ENCODE measurements at regions not wholly inside any gene's neighbourhood (a gene's known extent, or its start where the extent isn't known, plus 50 kb on each side); places are given as distances from the start of the nearest gene placed in this dataset.

DNA sequence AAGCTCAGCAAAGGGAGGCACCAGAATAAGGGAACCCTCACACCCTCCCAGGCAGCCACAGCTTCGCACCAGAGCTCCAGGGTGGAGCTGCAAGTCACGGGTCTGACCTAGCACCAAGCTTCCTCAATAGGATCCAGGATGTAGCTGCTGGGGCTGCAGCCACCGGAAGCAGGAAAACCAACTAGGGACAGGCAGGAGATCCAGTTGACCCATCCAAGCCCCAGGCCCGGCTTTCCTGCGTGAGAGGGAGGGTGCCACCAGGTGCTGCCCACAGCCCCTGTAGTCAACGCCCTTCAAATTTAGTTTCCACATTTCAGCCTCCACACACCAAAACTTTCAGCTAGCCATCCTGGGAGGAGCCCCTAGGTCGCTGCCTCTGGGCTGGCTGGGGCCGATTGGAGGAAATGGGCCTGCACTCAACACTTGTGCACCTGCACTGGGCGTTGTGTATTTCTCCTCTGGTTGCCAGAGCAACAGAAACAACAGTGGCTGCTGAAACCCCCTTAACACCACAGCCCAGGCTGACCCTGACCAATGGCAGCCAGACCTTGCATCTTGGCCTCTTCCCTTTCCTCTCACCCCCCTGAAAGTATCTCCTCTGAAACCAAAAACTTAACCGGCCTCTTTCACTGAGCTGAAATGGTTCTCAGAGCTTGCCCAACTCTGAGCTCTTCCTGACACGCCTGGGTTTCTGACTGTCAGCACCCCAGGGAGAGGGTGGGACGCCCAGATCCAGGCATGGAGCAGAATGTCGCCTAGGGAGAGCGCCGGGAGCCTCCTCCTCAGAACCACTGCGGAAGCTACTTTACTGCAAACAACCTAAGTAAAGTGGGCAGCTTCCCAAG is 226.5 kb upstream of the MAP3K1 start:
- no peak overlapping the region for H3K4me3 ChIP-seq (replicated peaks in 1 of 4; ENCODE audit: control extremely low read depth in 1 of 4, insufficient read depth in 1 of 4, low read depth in 3 of 4, low read length in 4 of 4)
- no peaks in the 10 kb centered on the region for H4K20me1 ChIP-seq (ENCODE audit: control insufficient read depth, extremely low read depth, insufficient read depth, low read length)
- no peaks in the 10 kb centered on the region for H3K9me3 ChIP-seq (ENCODE audit: control insufficient read depth, insufficient read depth, low read depth, low read length)
- no peak overlapping the region for H2AFZ ChIP-seq (ENCODE audit: low read length)
- H3K27me3 ChIP-seq (ENCODE audit: control insufficient read depth, insufficient read depth, low read length), result peaks cover 5% of the 10 kb centered on the region
- H3K36me3 ChIP-seq (ENCODE audit: control insufficient read depth, insufficient read depth, low read length), result no peaks in the 10 kb centered on the region
- no peaks in the 10 kb centered on the region for H3K79me2 ChIP-seq (ENCODE audit: control insufficient read depth, insufficient read depth, low read length)
- no peak overlapping the region for H3K4me2 ChIP-seq (ENCODE audit: extremely low read depth, insufficient read depth, low read length)
- no peak overlapping the region for H3K9ac ChIP-seq (ENCODE audit: insufficient read depth, low read length)
- H3K4me1 ChIP-seq (ENCODE audit: control insufficient read depth, extremely low read depth, insufficient read depth, low read length), result peaks cover 3% of the 10 kb centered on the region
- no peak overlapping the region for H3K27ac ChIP-seq (ENCODE audit: insufficient read depth, low read length)
- DNase-seq (ENCODE audit: low read depth in 2 of 2), result no peak
- no peak for TF ChIP-seq EZH2 (IDR thresholded peaks at IDR 0.05; ENCODE audit: low read length, missing control alignments)
- TF ChIP-seq, protein P1, sequence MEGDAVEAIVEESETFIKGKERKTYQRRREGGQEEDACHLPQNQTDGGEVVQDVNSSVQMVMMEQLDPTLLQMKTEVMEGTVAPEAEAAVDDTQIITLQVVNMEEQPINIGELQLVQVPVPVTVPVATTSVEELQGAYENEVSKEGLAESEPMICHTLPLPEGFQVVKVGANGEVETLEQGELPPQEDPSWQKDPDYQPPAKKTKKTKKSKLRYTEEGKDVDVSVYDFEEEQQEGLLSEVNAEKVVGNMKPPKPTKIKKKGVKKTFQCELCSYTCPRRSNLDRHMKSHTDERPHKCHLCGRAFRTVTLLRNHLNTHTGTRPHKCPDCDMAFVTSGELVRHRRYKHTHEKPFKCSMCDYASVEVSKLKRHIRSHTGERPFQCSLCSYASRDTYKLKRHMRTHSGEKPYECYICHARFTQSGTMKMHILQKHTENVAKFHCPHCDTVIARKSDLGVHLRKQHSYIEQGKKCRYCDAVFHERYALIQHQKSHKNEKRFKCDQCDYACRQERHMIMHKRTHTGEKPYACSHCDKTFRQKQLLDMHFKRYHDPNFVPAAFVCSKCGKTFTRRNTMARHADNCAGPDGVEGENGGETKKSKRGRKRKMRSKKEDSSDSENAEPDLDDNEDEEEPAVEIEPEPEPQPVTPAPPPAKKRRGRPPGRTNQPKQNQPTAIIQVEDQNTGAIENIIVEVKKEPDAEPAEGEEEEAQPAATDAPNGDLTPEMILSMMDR (conservative IDR thresholded peaks at IDR 0.05 in 1 of 2, IDR thresholded peaks at IDR 0.05 in 1 of 2; ENCODE audit: low read depth in 1 of 2, low read length in 2 of 2), result no peak

DNA sequence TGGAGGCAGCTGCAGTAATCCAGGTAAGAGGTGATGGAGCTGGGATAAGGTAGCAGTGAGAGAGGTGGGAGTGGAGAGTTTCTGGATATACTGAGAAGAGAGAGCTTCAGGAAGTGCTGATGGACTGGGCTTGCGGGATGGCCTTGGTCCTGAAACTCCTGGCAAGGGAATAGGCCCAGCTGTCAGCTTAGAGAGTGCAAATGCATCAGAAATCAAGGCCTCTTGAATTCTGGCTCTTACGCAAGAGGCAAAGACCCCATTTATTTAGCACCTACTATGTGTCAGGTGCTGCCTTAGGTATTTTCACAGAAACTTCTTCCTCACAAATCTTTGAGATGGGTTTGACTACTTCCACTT is 227.2 kb upstream of the MAP3K1 start:
- peaks cover 5% of the 10 kb centered on the region for H3K27me3 ChIP-seq (ENCODE audit: control insufficient read depth, insufficient read depth, low read length)
- no peak overlapping the region for H3K4me3 ChIP-seq (replicated peaks in 1 of 4; ENCODE audit: control extremely low read depth in 1 of 4, insufficient read depth in 1 of 4, low read depth in 3 of 4, low read length in 4 of 4)
- H3K36me3 ChIP-seq (ENCODE audit: control insufficient read depth, insufficient read depth, low read length), result no peaks in the 10 kb centered on the region
- H4K20me1 ChIP-seq (ENCODE audit: control insufficient read depth, extremely low read depth, insufficient read depth, low read length), result no peaks in the 10 kb centered on the region
- TF ChIP-seq, protein P1 (conservative IDR thresholded peaks at IDR 0.05 in 1 of 2, IDR thresholded peaks at IDR 0.05 in 1 of 2; ENCODE audit: low read depth in 1 of 2, low read length in 2 of 2), result no peak
- TF ChIP-seq EZH2 (IDR thresholded peaks at IDR 0.05; ENCODE audit: low read length, missing control alignments), result no peak
- H3K4me1 ChIP-seq (ENCODE audit: control insufficient read depth, extremely low read depth, insufficient read depth, low read length), result peaks cover 3% of the 10 kb centered on the region
- H3K27ac ChIP-seq (ENCODE audit: insufficient read depth, low read length), result no peak overlapping the region
- H2AFZ ChIP-seq (ENCODE audit: low read length), result no peak overlapping the region
- H3K9ac ChIP-seq (ENCODE audit: insufficient read depth, low read length), result no peak overlapping the region
- no peaks in the 10 kb centered on the region for H3K9me3 ChIP-seq (ENCODE audit: control insufficient read depth, insufficient read depth, low read depth, low read length)
- H3K4me2 ChIP-seq (ENCODE audit: extremely low read depth, insufficient read depth, low read length), result no peak overlapping the region
- no peak for DNase-seq (ENCODE audit: low read depth in 2 of 2)
- no peaks in the 10 kb centered on the region for H3K79me2 ChIP-seq (ENCODE audit: control insufficient read depth, insufficient read depth, low read length)

DNA sequence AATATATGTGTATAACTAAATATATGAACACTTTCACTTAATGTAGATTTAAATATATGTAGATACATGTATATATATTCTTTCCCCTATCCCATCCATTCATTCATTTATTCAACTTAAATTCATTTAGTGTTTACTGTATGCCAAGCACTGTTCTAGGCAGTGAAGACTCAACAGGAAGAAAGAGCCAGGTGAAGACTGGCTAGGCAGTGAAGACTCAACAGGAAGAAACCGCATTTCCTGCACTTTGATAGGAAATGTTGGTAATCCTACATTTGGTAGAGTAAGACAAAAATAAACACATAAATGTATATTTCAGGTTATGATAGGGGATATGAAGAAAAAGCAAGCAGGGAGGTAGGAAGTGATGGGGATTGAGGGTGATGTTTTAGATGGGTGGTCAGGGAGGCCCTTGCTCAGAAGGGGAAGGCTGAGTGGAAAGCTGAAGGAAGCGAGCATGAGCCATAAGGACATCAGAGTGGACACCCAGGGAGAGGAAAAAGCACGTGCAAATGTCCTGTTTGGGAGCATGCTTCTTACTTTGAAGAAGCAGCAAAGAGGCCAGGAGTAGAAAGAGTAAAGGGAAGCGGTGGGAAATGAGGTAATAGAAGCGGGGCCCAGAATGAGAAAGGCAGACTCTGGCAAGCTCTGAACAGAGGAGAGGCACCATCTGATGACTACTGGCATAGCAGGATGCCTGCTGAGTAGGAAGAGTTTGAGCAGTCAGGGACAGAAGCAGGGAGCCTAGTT is 227.8 kb upstream of the MAP3K1 start:
- H3K36me3 ChIP-seq (ENCODE audit: control insufficient read depth, insufficient read depth, low read length), result no peaks in the 10 kb centered on the region
- peaks cover 5% of the 10 kb centered on the region for H3K27me3 ChIP-seq (ENCODE audit: control insufficient read depth, insufficient read depth, low read length)
- no peaks in the 10 kb centered on the region for H3K9me3 ChIP-seq (ENCODE audit: control insufficient read depth, insufficient read depth, low read depth, low read length)
- no peak overlapping the region for H3K27ac ChIP-seq (ENCODE audit: insufficient read depth, low read length)
- H3K79me2 ChIP-seq (ENCODE audit: control insufficient read depth, insufficient read depth, low read length), result no peaks in the 10 kb centered on the region
- no peak overlapping the region for H3K4me3 ChIP-seq (replicated peaks in 1 of 4; ENCODE audit: control extremely low read depth in 1 of 4, insufficient read depth in 1 of 4, low read depth in 3 of 4, low read length in 4 of 4)
- peaks cover 3% of the 10 kb centered on the region for H3K4me1 ChIP-seq (ENCODE audit: control insufficient read depth, extremely low read depth, insufficient read depth, low read length)
- TF ChIP-seq EZH2 (IDR thresholded peaks at IDR 0.05; ENCODE audit: low read length, missing control alignments), result no peak
- TF ChIP-seq, protein P1 (conservative IDR thresholded peaks at IDR 0.05 in 1 of 2, IDR thresholded peaks at IDR 0.05 in 1 of 2; ENCODE audit: low read depth in 1 of 2, low read length in 2 of 2), result no peak
- H3K4me2 ChIP-seq (ENCODE audit: extremely low read depth, insufficient read depth, low read length), result no peak overlapping the region
- H2AFZ ChIP-seq (ENCODE audit: low read length), result no peak overlapping the region
- no peak for DNase-seq (ENCODE audit: low read depth in 2 of 2)
- H3K9ac ChIP-seq (ENCODE audit: insufficient read depth, low read length), result no peak overlapping the region
- no peaks in the 10 kb centered on the region for H4K20me1 ChIP-seq (ENCODE audit: control insufficient read depth, extremely low read depth, insufficient read depth, low read length)

All from fibroblast of lung (primary cell).